Epithelial cell of proximal tubule (primary cell): ENCODE measurements at regions not wholly inside any gene's neighbourhood (a gene's known extent, or its start where the extent isn't known, plus 50 kb on each side); places are given as distances from the start of the nearest gene placed in this dataset.

Source experiments
- DNase-seq: peaks from one replicate; pipeline ENCODE4 v3.0.0-alpha.2; 2011; ENCODE audit warnings: low read depth
- H3K4me3 ChIP-seq: 2 replicates; pipeline ENCODE4 v1.5.1; 2011; ENCODE audit warnings: low read depth, mild to moderate bottlenecking, low read length
- TF ChIP-seq, protein P1 (sequence below): conservative IDR thresholded peaks from 2 replicates; pipeline ENCODE4 v1.5.1; 2012; ENCODE audit warnings: low read depth, mild to moderate bottlenecking, low read length

DNA sequence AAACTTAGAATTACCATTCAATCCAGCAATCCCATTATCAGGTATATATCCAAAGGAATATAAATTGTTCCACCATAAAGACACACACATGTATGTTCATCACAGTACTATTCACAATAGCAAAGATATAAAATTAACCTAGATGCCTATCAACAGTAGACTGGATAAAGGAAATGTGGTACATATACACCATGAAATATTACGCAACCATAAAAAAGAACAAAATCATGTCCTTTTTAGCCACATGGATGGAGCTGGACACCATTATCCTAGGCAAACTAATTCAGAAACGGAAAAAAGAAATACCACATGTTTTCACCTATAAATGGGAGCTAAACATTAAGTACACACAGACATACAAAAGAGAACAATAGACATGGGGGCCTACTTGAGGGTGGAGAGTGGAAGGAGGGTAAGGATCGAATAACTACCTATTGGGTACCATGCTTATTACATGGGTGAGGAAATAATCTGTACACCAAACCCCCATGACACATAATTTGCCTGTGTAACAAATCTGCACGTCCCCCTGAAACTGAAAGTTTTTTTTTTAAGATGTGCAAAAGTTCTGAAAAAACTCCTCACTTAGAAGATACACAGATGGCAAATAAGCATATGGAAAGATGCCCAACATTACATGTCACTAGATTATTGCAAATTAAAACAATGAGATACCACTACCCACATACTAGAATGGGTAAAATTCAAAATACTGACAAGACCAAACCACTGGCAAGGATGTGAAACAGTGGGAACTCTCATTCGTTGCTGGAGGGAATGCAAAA, 313.0 kb upstream of the CD180 start:
- TF ChIP-seq, protein P1, sequence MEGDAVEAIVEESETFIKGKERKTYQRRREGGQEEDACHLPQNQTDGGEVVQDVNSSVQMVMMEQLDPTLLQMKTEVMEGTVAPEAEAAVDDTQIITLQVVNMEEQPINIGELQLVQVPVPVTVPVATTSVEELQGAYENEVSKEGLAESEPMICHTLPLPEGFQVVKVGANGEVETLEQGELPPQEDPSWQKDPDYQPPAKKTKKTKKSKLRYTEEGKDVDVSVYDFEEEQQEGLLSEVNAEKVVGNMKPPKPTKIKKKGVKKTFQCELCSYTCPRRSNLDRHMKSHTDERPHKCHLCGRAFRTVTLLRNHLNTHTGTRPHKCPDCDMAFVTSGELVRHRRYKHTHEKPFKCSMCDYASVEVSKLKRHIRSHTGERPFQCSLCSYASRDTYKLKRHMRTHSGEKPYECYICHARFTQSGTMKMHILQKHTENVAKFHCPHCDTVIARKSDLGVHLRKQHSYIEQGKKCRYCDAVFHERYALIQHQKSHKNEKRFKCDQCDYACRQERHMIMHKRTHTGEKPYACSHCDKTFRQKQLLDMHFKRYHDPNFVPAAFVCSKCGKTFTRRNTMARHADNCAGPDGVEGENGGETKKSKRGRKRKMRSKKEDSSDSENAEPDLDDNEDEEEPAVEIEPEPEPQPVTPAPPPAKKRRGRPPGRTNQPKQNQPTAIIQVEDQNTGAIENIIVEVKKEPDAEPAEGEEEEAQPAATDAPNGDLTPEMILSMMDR = no peak
- no peak overlapping the region for H3K4me3 ChIP-seq
- no peak for DNase-seq

DNA sequence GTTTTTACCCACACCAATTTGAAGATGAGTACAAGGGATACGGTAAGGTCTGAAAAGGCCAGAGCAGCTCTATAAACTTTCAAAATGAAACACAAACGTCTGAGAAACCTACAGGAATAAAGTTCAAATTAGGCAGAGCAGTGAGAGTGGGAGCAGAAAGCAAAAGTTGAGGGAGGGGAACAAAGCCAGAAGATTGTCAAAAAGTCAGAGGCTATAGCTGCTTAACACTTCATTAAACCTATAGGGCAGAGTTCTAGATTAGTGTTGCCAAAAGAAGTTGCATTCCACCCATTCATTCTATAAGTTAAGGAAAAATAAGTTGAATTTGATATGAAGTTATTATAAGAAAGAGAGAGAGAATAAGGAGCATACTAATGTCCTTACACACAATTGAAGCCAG, 309.6 kb upstream of the CD180 start:
- TF ChIP-seq, protein P1 = no peak
- no peak for DNase-seq
- no peak overlapping the region for H3K4me3 ChIP-seq

DNA sequence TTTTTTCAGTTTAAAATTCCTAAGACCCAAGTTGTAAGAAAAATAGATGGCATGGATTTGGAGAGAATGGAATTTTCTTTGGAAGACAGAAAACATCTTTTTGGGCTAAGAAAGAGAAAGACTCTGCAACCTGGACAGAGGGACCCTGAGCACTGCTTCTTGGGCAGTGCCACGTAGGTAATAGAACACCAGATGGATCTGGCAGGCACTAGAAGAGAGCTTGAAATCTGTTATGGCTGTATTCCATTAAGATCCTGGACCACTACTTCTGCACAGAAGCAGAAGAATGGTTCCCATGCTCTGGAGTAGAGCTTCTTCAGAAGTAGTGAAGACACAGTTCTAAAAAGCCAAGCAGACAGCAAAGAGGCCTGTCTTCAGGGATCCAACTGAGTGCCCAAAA, 306.4 kb upstream of the CD180 start:
- DNase-seq = no peak
- TF ChIP-seq, protein P1 = no peak
- H3K4me3 ChIP-seq = no peak overlapping the region

DNA sequence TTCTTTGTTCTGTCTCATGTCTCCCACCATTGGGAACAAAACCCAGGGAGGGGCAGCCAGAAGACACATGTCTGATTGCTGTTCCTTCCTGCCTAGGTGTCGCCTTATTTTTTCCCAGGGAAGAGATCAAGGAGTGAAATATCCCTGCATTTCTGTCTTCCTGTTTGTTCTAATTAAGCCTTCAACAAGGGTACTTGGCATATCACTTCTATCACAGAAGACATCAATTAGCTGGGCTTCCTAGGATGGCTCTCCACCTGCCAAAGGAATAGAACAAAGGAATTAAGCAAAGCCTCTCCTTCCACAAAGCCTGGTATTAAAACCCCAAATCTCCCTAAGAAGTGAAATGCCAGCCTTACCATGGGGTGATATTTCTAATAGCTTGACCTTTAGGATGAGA, 299.5 kb upstream of the CD180 start:
- TF ChIP-seq, protein P1 = no peak
- no peak overlapping the region for H3K4me3 ChIP-seq
- DNase-seq = no peak

DNA sequence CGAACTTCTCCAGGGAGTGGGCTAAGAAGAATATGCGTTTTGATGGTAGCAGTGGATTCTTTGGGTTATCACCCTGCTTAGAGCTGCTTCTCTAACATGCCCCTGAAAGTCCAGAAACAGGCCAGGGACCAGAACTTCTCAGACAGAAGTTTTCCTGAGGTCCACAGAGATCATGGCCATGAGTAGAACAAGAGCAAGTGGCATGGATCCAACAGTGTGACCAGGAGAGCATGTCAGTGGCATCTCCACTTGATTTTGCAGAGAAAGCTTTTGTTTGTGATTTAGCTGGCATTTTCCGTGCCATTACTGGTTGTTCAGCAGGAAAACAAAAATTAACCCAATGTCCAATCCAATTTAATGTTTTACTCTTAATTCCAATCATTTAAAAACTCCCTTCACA, 298.5 kb upstream of the CD180 start:
- TF ChIP-seq, protein P1 = no peak
- H3K4me3 ChIP-seq = no peak overlapping the region
- no peak for DNase-seq

DNA sequence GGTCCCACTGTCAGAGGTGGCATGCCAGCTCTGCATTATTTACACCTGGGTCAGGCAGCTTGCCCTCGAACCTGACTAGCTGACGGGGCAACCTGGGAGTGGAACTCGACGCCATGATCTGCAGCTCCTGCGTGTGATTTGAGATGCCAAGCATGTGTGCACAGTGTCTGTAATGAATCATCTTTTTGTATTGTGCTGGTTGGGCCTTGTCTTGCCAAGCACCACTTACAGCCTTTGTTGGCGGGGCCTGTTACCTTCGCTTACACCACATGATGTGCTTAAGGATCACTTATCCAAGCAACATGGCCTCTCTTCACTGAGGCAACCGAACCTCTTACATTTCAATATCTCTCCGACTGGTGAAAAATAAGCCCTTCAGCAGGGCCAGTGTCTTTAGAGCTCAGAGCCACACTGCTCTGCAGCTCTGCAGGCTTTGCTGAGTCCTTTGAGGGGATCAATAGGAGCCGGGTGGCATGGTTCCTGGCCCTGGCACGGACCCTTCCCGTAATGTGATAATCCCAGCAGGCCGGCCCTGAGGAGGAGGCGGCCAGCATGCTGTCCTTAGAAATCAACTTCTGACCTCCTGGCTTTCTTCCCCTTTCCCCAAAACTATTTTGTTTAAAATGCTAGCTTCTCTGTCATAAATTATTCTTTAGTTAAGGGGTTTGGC, 297.7 kb upstream of the CD180 start:
- DNase-seq = no peak
- H3K4me3 ChIP-seq = no peak overlapping the region
- TF ChIP-seq, protein P1 = no peak

DNA sequence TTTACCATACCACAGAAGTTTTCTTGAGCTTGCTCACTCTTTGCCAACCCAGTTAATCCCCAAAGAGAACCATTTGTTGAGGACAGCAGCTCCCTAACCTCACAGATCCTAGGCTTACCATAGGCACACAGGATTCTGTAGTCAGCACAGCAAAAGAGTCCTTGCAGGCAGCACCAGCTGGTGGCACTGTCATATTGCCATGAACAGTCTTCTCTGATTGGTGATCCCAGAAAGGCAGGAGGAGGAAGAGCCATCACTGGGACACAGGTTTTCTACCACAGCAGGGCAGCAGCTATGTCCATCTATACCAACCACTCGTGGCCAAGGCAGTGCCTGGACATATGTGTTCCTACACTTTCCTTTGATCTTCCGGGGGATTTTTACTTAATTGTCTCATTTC, 297.1 kb upstream of the CD180 start:
- no peak for DNase-seq
- no peak overlapping the region for H3K4me3 ChIP-seq
- TF ChIP-seq, protein P1 = peak; percentile 57
